GM13977 (cell line): ENCODE measurements at regions not wholly inside any gene's neighbourhood (a gene's known extent, or its start where the extent isn't known, plus 50 kb on each side); places are given as distances from the start of the nearest gene placed in this dataset.

ENCODE experiments used
- DNase-seq: peaks from one replicate; pipeline ENCODE4 v3.0.0; 2012; ENCODE audit warnings: low spot score
- CTCF ChIP-seq: IDR thresholded peaks from 2 replicates; pipeline ENCODE4 v1.5.1; 2012; ENCODE audit warnings: mild to moderate bottlenecking, control low read depth; ENCODE audit not compliant: insufficient read depth; ENCODE audit errors: extremely low read depth, missing control alignments
- in situ Hi-C: fragments of 300-500 bp; cut with MboI; formaldehyde crosslinking; loops from one replicate; pipeline ENCODE4 v1.12.0; 2022; ENCODE audit warnings: low sequenced_read_pairs, low pct_unique_long_range_greater_than_20kb, mixed read lengths, inconsistent platforms; ENCODE audit not compliant: unreplicated experiment

GRCh38 chr6:163892824-163893561, 478.5 kb downstream of the QKI start:
- no peak for DNase-seq
- in situ Hi-C loops: no loop called here
- no peak for TF ChIP-seq CTCF

GRCh38 chr6:163889904-163890514, 475.5 kb downstream of the QKI start:
- TF ChIP-seq CTCF: no peak
- in situ Hi-C loops: no loop called here
- no peak for DNase-seq

GRCh38 chr6:163888030-163888819, 473.7 kb downstream of the QKI start:
- no peak for DNase-seq
- TF ChIP-seq CTCF: no peak
- in situ Hi-C loops: no loop called here

- DNase-seq: no peak
- no peak for TF ChIP-seq CTCF
- in situ Hi-C loops: no loop called here
Measured at GRCh38 chr6:163886428-163886827, 471.9 kb downstream of the QKI start.

- no peak for TF ChIP-seq CTCF
- DNase-seq: no peak
- in situ Hi-C loops: no loop called here
Measured at GRCh38 chr6:163883984-163884383, 469.5 kb downstream of the QKI start.

- TF ChIP-seq CTCF: no peak
- in situ Hi-C loops: no loop called here
- DNase-seq: no peak
Measured at GRCh38 chr6:163878698-163879097, 464.2 kb downstream of the QKI start.
